Psoas muscle (tissue), 7 donors: ENCODE measurements at regions not wholly inside any gene's neighbourhood (a gene's known extent, or its start where the extent isn't known, plus 50 kb on each side); places are given as distances from the start of the nearest gene placed in this dataset.
A peak's percentile ranks its signal among the peaks of the same experiment; 100 is the strongest.

ENCODE experiments used
- ATAC-seq, 4 donors: fragments of 200-7000 bp; cut with Tn5 transposase; one replicate each; pipeline ENCODE4 v1.9.1; 2020; ENCODE audit warnings: moderate library complexity in 3 of 4, mild to moderate bottlenecking in 2 of 4
- DNase-seq, 2 donors: peaks; one replicate each; pipeline ENCODE4 v3.0.0-alpha.2; 2020
- H3K27ac ChIP-seq: fragments of 200-600 bp; one replicate; pipeline ENCODE4 v1.8.0; 2022
- H3K27me3 ChIP-seq, 3 donors: fragments of 200-600 bp in 1 of 3; one replicate each; pipeline versions ENCODE4 v1.6.1 to v1.8.0; 2013 to 2022; ENCODE audit warnings: low read length in 2 of 3, mild to moderate bottlenecking in 2 of 3, moderate library complexity in 1 of 3; ENCODE audit not compliant: insufficient read depth in 3 of 3
- H3K36me3 ChIP-seq, 2 donors: fragments of 200-600 bp in 1 of 2; one replicate each; pipeline versions ENCODE4 v1.6.1 to v1.8.0; 2013 to 2022; ENCODE audit warnings: low read depth in 1 of 2, mild to moderate bottlenecking in 1 of 2, moderate library complexity in 1 of 2; ENCODE audit not compliant: insufficient read depth in 1 of 2
- H3K4me1 ChIP-seq: fragments of 200-600 bp; one replicate; pipeline ENCODE4 v1.8.0; 2022
- H3K4me3 ChIP-seq: fragments of 200-600 bp; one replicate; pipeline ENCODE4 v1.8.0; 2022; ENCODE audit warnings: mild to moderate bottlenecking
- H3K9me3 ChIP-seq: fragments of 200-600 bp; one replicate; pipeline ENCODE4 v1.8.0; 2022
- CTCF ChIP-seq: fragments of 200-600 bp; IDR thresholded peaks from one replicate; pipeline ENCODE4 v1.8.0; 2022; ENCODE audit warnings: antibody characterized with exemption
- WGBS, 3 donors: extraction: QIAGEN DNeasy Blood & Tissue Kit; methylation state at CpG; one replicate each; pipeline versions ENCODE4 v1.1.6 to v1.1.7; 2013; 5-methylcytosine and 5-hydroxymethylcytosine counted together
- intact Hi-C, 2 donors: fragments of 100-400 bp; cut with DNase I; formaldehyde crosslinking; loops; one replicate each; pipeline versions ENCODE4 v1.11.0 to v1.14.2; 2022
- donor health status: healthy with polysubstance abuse.
- donor health status: DM: no; HTN: no; CAD: no; lungs with moderate emphysema.
- donor health status: Bipolar disorder and iron deficiency.
- donor health status: healthy.
- donor health status: DM: yes; HTN: yes; CAD: no.
- donor health status: DM: no; HTN: no; CAD: no.
- donor health status: DM: yes; HTN: yes; CAD: no.

- H3K36me3 ChIP-seq: no peaks in the 10 kb centered on the region
- ATAC-seq: no peak
- H3K27ac ChIP-seq: no peak overlapping the region
- no peaks in the 10 kb centered on the region for H3K9me3 ChIP-seq
- no peak for TF ChIP-seq CTCF
- intact Hi-C loops: no loop called here
- no peaks in the 10 kb centered on the region for H3K27me3 ChIP-seq
- no peak for DNase-seq
- H3K4me3 ChIP-seq: no peak overlapping the region
- WGBS, 3 donors: 33 to 93% (median 62%) methylated on average over 3 of the region's 3 CpGs
- no peaks in the 10 kb centered on the region for H3K4me1 ChIP-seq
These were observed 149.0 kb downstream of the ARL6IP6 start for GRCh38 chr2:152867397-152867796.

GRCh38 chr2:152864601-152865149 is 146.3 kb downstream of the ARL6IP6 start:
- H3K27ac ChIP-seq: no peak overlapping the region
- no peaks in the 10 kb centered on the region for H3K4me1 ChIP-seq
- no peaks in the 10 kb centered on the region for H3K36me3 ChIP-seq
- H3K27me3 ChIP-seq: no peaks in the 10 kb centered on the region
- WGBS, 3 donors: 49 to 68% (median 61%) methylated on average over 5 of the region's 5 CpGs
- TF ChIP-seq CTCF: no peak
- H3K4me3 ChIP-seq: no peak overlapping the region
- ATAC-seq: no peak
- H3K9me3 ChIP-seq: no peaks in the 10 kb centered on the region
- intact Hi-C loops: loop anchor here in 1 of 2 donors (5.0 kb wide), 2 partner anchors 613 to 653 kb away; partner anchors contain the start of gene RPRM
- no peak for DNase-seq

GRCh38 chr2:152863826-152864225 is 145.4 kb downstream of the ARL6IP6 start:
- no peaks in the 10 kb centered on the region for H3K36me3 ChIP-seq
- H3K27ac ChIP-seq: no peak overlapping the region
- no peaks in the 10 kb centered on the region for H3K9me3 ChIP-seq
- no peaks in the 10 kb centered on the region for H3K27me3 ChIP-seq
- no peak for TF ChIP-seq CTCF
- no peaks in the 10 kb centered on the region for H3K4me1 ChIP-seq
- no peak overlapping the region for H3K4me3 ChIP-seq
- WGBS, 3 donors: 76 to 84% (median 79%) methylated on average over 1 of the region's 1 CpG
- intact Hi-C loops: loop anchor here in 1 of 2 donors (5.0 kb wide), 2 partner anchors 613 to 653 kb away; partner anchors contain the start of gene RPRM
- ATAC-seq: no peak
- no peak for DNase-seq

GRCh38 chr2:152861349-152861942 is 143.0 kb downstream of the ARL6IP6 start:
- peak; percentile 62 for TF ChIP-seq CTCF
- no peak for DNase-seq
- Histone ChIP-seq H3K27ac (no peak overlapping the region), H3K4me3 (no peak overlapping the region), H3K4me1 (no peaks in the 10 kb centered on the region), H3K36me3 (no peaks in the 10 kb centered on the region), H3K9me3 (no peaks in the 10 kb centered on the region), H3K27me3 (no peaks in the 10 kb centered on the region)
- intact Hi-C loops: loop anchor here in 1 of 2 donors (5.0 kb wide), 2 partner anchors 616 to 656 kb away; partner anchors contain the start of gene RPRM
- WGBS, 3 donors: 59 to 72% (median 63%) methylated on average over 6 of the region's 6 CpGs
- ATAC-seq: no peak
